ENCODE measurements at regions not wholly inside any gene's neighbourhood (a gene's known extent, or its start where the extent isn't known, plus 50 kb on each side); places are given as distances from the start of the nearest gene placed in this dataset.

DNA sequence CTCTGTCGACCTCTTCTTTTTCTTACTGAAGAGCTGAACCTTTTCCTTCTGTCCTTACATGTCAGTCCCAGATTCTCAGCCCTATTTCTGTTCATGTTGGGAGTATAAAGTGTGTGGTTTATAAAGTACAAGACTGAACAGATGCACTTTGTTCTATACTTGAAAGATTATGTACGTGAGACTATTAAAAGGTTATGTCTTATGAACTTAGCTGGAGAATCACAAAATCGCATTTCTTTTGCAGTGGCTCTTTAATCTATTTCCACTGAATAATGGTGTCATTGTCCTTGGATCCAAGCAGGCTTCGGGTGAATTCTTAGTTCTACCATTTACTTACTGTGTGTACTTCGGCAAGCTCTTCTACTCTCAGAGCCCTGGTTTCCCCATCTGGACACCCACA lies 558.4 kb downstream of the TMEM135 start:
- H3K27me3 Mint-ChIP-seq (ENCODE audit: insufficient read depth, low read depth, poor library complexity) = no peaks in the 10 kb centered on the region

More for the DNA sequence above, 558.4 kb downstream of the TMEM135 start:
- Histone ChIP-seq H2AFZ (no peak overlapping the region), H3K4me2 (no peak overlapping the region), H3K27ac (ENCODE audit: low read depth) (no peak overlapping the region), H3K4me3 (no peak overlapping the region), H3K79me2 (replicated peaks; ENCODE audit: insufficient read depth) (no peaks in the 10 kb centered on the region), H3K4me1 (ENCODE audit: insufficient read depth) (no peaks in the 10 kb centered on the region), H3K36me3 (ENCODE audit: insufficient read depth) (no peaks in the 10 kb centered on the region), H3K27me3 (ENCODE audit: insufficient read depth) (no peaks in the 10 kb centered on the region), H3K9me2 (ENCODE audit: insufficient read depth) (no peaks in the 10 kb centered on the region; the same call in 1 of the 2 replicates), H4K20me1 (replicated peaks; ENCODE audit: insufficient read depth) (no peaks in the 10 kb centered on the region), H3F3A (replicated peaks; ENCODE audit: low read depth) (no peaks in the 10 kb centered on the region)
- TF ChIP-seq STAT1 (IDR thresholded peaks at IDR 0.05; ENCODE audit: unreplicated experiment) (no peak), ZNF331 (CRISPR knock-in tag; IDR thresholded peaks at IDR 0.05; ENCODE audit: low read depth) (no peak), EZH2 (IDR thresholded peaks at IDR 0.05; ENCODE audit: low read depth, unreplicated experiment) (no peak), CREB1 (CRISPR knock-in tag; IDR thresholded peaks at IDR 0.05; ENCODE audit: low read depth) (no peak), ZNF114 (CRISPR knock-in tag; IDR thresholded peaks at IDR 0.05) (no peak), POLR2AphosphoS5 (IDR thresholded peaks at IDR 0.05; ENCODE audit: low read depth) (no peak), EZH2phosphoT487 (IDR thresholded peaks at IDR 0.05; ENCODE audit: unreplicated experiment) (no peak), NANOG (IDR thresholded peaks at IDR 0.05; ENCODE audit: borderline replicate concordance) (no peak), JUNB (IDR thresholded peaks at IDR 0.05; ENCODE audit: unreplicated experiment) (no peak)
- TF ChIP-seq, protein P1, sequence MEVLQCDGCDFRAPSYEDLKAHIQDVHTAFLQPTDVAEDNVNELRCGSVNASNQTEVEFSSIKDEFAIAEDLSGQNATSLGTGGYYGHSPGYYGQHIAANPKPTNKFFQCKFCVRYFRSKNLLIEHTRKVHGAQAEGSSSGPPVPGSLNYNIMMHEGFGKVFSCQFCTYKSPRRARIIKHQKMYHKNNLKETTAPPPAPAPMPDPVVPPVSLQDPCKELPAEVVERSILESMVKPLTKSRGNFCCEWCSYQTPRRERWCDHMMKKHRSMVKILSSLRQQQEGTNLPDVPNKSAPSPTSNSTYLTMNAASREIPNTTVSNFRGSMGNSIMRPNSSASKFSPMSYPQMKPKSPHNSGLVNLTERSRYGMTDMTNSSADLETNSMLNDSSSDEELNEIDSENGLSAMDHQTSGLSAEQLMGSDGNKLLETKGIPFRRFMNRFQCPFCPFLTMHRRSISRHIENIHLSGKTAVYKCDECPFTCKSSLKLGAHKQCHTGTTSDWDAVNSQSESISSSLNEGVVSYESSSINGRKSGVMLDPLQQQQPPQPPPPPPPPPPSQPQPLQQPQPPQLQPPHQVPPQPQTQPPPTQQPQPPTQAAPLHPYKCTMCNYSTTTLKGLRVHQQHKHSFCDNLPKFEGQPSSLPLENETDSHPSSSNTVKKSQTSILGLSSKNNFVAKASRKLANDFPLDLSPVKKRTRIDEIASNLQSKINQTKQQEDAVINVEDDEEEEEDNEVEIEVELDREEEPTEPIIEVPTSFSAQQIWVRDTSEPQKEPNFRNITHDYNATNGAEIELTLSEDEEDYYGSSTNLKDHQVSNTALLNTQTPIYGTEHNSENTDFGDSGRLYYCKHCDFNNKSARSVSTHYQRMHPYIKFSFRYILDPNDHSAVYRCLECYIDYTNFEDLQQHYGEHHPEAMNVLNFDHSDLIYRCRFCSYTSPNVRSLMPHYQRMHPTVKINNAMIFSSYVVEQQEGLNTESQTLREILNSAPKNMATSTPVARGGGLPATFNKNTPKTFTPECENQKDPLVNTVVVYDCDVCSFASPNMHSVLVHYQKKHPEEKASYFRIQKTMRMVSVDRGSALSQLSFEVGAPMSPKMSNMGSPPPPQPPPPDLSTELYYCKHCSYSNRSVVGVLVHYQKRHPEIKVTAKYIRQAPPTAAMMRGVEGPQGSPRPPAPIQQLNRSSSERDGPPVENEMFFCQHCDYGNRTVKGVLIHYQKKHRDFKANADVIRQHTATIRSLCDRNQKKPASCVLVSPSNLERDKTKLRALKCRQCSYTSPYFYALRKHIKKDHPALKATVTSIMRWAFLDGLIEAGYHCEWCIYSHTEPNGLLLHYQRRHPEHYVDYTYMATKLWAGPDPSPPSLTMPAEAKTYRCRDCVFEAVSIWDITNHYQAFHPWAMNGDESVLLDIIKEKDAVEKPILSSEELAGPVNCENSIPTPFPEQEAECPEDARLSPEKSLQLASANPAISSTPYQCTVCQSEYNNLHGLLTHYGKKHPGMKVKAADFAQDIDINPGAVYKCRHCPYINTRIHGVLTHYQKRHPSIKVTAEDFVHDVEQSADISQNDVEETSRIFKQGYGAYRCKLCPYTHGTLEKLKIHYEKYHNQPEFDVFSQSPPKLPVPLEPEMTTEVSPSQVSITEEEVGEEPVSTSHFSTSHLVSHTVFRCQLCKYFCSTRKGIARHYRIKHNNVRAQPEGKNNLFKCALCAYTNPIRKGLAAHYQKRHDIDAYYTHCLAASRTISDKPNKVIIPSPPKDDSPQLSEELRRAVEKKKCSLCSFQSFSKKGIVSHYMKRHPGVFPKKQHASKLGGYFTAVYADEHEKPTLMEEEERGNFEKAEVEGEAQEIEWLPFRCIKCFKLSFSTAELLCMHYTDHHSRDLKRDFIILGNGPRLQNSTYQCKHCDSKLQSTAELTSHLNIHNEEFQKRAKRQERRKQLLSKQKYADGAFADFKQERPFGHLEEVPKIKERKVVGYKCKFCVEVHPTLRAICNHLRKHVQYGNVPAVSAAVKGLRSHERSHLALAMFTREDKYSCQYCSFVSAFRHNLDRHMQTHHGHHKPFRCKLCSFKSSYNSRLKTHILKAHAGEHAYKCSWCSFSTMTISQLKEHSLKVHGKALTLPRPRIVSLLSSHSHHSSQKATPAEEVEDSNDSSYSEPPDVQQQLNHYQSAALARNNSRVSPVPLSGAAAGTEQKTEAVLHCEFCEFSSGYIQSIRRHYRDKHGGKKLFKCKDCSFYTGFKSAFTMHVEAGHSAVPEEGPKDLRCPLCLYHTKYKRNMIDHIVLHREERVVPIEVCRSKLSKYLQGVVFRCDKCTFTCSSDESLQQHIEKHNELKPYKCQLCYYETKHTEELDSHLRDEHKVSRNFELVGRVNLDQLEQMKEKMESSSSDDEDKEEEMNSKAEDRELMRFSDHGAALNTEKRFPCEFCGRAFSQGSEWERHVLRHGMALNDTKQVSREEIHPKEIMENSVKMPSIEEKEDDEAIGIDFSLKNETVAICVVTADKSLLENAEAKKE (CRISPR knock-in tag; IDR thresholded peaks at IDR 0.05) = no peak
- TF ChIP-seq, protein P2, sequence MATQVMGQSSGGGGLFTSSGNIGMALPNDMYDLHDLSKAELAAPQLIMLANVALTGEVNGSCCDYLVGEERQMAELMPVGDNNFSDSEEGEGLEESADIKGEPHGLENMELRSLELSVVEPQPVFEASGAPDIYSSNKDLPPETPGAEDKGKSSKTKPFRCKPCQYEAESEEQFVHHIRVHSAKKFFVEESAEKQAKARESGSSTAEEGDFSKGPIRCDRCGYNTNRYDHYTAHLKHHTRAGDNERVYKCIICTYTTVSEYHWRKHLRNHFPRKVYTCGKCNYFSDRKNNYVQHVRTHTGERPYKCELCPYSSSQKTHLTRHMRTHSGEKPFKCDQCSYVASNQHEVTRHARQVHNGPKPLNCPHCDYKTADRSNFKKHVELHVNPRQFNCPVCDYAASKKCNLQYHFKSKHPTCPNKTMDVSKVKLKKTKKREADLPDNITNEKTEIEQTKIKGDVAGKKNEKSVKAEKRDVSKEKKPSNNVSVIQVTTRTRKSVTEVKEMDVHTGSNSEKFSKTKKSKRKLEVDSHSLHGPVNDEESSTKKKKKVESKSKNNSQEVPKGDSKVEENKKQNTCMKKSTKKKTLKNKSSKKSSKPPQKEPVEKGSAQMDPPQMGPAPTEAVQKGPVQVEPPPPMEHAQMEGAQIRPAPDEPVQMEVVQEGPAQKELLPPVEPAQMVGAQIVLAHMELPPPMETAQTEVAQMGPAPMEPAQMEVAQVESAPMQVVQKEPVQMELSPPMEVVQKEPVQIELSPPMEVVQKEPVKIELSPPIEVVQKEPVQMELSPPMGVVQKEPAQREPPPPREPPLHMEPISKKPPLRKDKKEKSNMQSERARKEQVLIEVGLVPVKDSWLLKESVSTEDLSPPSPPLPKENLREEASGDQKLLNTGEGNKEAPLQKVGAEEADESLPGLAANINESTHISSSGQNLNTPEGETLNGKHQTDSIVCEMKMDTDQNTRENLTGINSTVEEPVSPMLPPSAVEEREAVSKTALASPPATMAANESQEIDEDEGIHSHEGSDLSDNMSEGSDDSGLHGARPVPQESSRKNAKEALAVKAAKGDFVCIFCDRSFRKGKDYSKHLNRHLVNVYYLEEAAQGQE (IDR thresholded peaks at IDR 0.05; ENCODE audit: unreplicated experiment) = no peak
- TF ChIP-seq, protein P3, sequence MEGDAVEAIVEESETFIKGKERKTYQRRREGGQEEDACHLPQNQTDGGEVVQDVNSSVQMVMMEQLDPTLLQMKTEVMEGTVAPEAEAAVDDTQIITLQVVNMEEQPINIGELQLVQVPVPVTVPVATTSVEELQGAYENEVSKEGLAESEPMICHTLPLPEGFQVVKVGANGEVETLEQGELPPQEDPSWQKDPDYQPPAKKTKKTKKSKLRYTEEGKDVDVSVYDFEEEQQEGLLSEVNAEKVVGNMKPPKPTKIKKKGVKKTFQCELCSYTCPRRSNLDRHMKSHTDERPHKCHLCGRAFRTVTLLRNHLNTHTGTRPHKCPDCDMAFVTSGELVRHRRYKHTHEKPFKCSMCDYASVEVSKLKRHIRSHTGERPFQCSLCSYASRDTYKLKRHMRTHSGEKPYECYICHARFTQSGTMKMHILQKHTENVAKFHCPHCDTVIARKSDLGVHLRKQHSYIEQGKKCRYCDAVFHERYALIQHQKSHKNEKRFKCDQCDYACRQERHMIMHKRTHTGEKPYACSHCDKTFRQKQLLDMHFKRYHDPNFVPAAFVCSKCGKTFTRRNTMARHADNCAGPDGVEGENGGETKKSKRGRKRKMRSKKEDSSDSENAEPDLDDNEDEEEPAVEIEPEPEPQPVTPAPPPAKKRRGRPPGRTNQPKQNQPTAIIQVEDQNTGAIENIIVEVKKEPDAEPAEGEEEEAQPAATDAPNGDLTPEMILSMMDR (conservative IDR thresholded peaks at IDR 0.05; ENCODE audit: low read depth in 2 of 2) = no peak
- TF ChIP-seq, protein P4, sequence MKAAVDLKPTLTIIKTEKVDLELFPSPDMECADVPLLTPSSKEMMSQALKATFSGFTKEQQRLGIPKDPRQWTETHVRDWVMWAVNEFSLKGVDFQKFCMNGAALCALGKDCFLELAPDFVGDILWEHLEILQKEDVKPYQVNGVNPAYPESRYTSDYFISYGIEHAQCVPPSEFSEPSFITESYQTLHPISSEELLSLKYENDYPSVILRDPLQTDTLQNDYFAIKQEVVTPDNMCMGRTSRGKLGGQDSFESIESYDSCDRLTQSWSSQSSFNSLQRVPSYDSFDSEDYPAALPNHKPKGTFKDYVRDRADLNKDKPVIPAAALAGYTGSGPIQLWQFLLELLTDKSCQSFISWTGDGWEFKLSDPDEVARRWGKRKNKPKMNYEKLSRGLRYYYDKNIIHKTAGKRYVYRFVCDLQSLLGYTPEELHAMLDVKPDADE (IDR thresholded peaks at IDR 0.05) = no peak
- Mint-ChIP-seq H3K4me1 (no peaks in the 10 kb centered on the region), H3K4me3 (no peak overlapping the region), H3K27ac (no peak overlapping the region), H3K9me3 (0 out of 3 replicates have a peak, but pooled peaks cover 4% of the 10 kb centered on the region), H3K36me3 (ENCODE audit: low read depth) (no peaks in the 10 kb centered on the region)
- ATAC-seq (no peak), DNase-seq (ENCODE audit: low spot score) (no peak)

Measured in GM23338 (cell line).